ENCODE measurements at regions not wholly inside any gene's neighbourhood (a gene's known extent, or its start where the extent isn't known, plus 50 kb on each side); places are given as distances from the start of the nearest gene placed in this dataset.

DNA sequence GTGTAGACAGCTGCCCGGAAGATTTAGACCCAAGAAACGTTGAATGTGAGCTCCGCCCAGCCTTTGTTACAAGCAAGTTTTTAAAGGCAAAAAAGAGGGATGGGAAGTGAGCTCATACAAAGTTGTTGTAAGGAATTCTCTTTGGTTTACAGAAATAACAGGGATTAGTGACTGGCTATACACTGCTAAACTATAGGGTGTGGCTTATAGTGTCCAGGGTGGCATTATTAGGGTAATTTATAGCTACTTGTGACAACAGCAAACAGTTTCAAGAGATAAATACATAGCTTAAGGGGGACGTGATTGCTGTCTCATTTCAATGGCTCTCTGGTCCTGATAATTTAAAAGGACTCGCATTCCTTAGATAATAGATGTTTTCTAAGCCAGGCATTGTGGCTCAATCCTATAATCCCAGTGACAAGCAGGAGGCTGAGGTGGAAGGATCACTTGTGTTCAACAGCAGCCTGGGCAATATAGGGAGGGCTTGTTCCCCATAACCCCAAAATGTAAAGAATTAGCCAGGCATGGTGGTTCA, 66.5 kb upstream of the TGIF1 start:
- H3K79me1 ChIP-seq (ENCODE audit: low read depth in 1 of 2, low read length in 2 of 2): no peaks in the 10 kb centered on the region
- no CpG with 5 or more reads among the region's 5 CpGs for WGBS, 2 experiments (ENCODE audit: extremely low coverage in 2 of 2, insufficient read length in 1 of 2)
- in situ Hi-C loops (cut with MboI; ENCODE audit: low sequenced_read_pairs) (no loop called here), intact Hi-C loops (cut with micrococcal nuclease) (no loop called here), dilution Hi-C loops (cut with HindIII; ENCODE audit: low sequenced_read_pairs, unreplicated experiment) (no loop called here)
- TF ChIP-seq RFX5 (IDR thresholded peaks at IDR 0.05; ENCODE audit: low read depth, low read length) (no peak), ELK1 (IDR thresholded peaks at IDR 0.05; ENCODE audit: borderline replicate concordance, low read depth, low read length) (no peak), RAD21 (IDR thresholded peaks at IDR 0.05; ENCODE audit: low read length) (no peak), FOS (IDR thresholded peaks at IDR 0.05; ENCODE audit: low read depth, low read length) (no peak), MAZ (IDR thresholded peaks at IDR 0.05; ENCODE audit: borderline replicate concordance, low read depth, low read length) (no peak), SMC3 (IDR thresholded peaks at IDR 0.05; ENCODE audit: low read depth, low read length) (no peak), CEBPB (IDR thresholded peaks at IDR 0.05; ENCODE audit: low read depth, low read length) (no peak), RCOR1 (IDR thresholded peaks at IDR 0.05; ENCODE audit: insufficient replicate concordance, low read length) (no peak), MXI1 (IDR thresholded peaks at IDR 0.05; ENCODE audit: borderline replicate concordance, low read depth, low read length) (no peak)
- TF ChIP-seq, protein P1, sequence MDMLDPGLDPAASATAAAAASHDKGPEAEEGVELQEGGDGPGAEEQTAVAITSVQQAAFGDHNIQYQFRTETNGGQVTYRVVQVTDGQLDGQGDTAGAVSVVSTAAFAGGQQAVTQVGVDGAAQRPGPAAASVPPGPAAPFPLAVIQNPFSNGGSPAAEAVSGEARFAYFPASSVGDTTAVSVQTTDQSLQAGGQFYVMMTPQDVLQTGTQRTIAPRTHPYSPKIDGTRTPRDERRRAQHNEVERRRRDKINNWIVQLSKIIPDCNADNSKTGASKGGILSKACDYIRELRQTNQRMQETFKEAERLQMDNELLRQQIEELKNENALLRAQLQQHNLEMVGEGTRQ (IDR thresholded peaks at IDR 0.05; ENCODE audit: low read depth, low read length): no peak
- TF ChIP-seq, protein P2, sequence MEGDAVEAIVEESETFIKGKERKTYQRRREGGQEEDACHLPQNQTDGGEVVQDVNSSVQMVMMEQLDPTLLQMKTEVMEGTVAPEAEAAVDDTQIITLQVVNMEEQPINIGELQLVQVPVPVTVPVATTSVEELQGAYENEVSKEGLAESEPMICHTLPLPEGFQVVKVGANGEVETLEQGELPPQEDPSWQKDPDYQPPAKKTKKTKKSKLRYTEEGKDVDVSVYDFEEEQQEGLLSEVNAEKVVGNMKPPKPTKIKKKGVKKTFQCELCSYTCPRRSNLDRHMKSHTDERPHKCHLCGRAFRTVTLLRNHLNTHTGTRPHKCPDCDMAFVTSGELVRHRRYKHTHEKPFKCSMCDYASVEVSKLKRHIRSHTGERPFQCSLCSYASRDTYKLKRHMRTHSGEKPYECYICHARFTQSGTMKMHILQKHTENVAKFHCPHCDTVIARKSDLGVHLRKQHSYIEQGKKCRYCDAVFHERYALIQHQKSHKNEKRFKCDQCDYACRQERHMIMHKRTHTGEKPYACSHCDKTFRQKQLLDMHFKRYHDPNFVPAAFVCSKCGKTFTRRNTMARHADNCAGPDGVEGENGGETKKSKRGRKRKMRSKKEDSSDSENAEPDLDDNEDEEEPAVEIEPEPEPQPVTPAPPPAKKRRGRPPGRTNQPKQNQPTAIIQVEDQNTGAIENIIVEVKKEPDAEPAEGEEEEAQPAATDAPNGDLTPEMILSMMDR (conservative IDR thresholded peaks at IDR 0.05; ENCODE audit: low read depth, low read length): no peak
- ATAC-seq (ENCODE audit: low read depth) (no peak), DNase-seq (no peak)
- no peak overlapping the region for H3K4ac ChIP-seq (ENCODE audit: low read depth, low read length)
- H3K27me3 ChIP-seq (ENCODE audit: control insufficient read depth, insufficient read depth, low read length): peaks cover 3% of the 10 kb centered on the region; the same call in 1 of the 2 replicates
- no peak overlapping the region for H2AFZ ChIP-seq (replicated peaks; ENCODE audit: low read length, poor library complexity)
- no peak overlapping the region for H3K18ac ChIP-seq (ENCODE audit: low read depth, low read length)
- no peaks in the 10 kb centered on the region for H3K4me1 ChIP-seq (ENCODE audit: control insufficient read depth, insufficient read depth, low read length)
- no peak overlapping the region for H4K5ac ChIP-seq (ENCODE audit: low read depth, low read length)
- H3K23ac ChIP-seq (ENCODE audit: low read depth, low read length): no peak overlapping the region
- no peak overlapping the region for H4K91ac ChIP-seq (ENCODE audit: insufficient read depth, low read depth, low read length)
- H4K20me1 ChIP-seq (ENCODE audit: insufficient read depth, low read length): no peaks in the 10 kb centered on the region
- H3K27ac ChIP-seq (ENCODE audit: insufficient read depth, low read length): no peak overlapping the region
- H3K9ac ChIP-seq (ENCODE audit: low read depth, low read length): no peak overlapping the region
- H3K36me3 ChIP-seq (ENCODE audit: control insufficient read depth, insufficient read depth, low read length): no peaks in the 10 kb centered on the region
- no peak overlapping the region for H3K4me2 ChIP-seq (ENCODE audit: low read depth, low read length)
- no peak overlapping the region for H2BK5ac ChIP-seq (ENCODE audit: low read depth, low read length, poor library complexity, severe bottlenecking)
- CTCF ChIA-PET: no interaction called here
- H2BK15ac ChIP-seq (ENCODE audit: low read depth, low read length): no peak overlapping the region
- POLR2A ChIA-PET (ENCODE audit: unreplicated experiment): no interaction called here
- H3K9me3 ChIP-seq (ENCODE audit: control insufficient read depth, insufficient read depth, low read length): no peaks in the 10 kb centered on the region
- H2AK9ac ChIP-seq (replicated peaks; ENCODE audit: low read depth, low read length, poor library complexity): no peak overlapping the region
- no peak overlapping the region for H3K4me3 ChIP-seq (ENCODE audit: insufficient read depth, low read depth, low read length)
- no peak overlapping the region for H2BK20ac ChIP-seq (ENCODE audit: low read depth, low read length)
- H2AK5ac ChIP-seq (ENCODE audit: low read depth, low read length): no peak overlapping the region
- H2BK120ac ChIP-seq (ENCODE audit: low read depth, low read length): no peak overlapping the region
- no peak overlapping the region for H3K14ac ChIP-seq (replicated peaks; ENCODE audit: low read depth, low read length)
- H3K9me1 ChIP-seq (ENCODE audit: insufficient read depth, low read length): no peaks in the 10 kb centered on the region; the same call in 1 of the 2 replicates
- no peak overlapping the region for H4K8ac ChIP-seq (ENCODE audit: low read depth in 2 of 2, low read length in 2 of 2)
- BruUV-seq (replicated peaks): no TSS peak
- no peak overlapping the region for H3K56ac ChIP-seq (ENCODE audit: extremely low read depth, insufficient read depth, low read length)

All from IMR-90 (cell line).